GM12878 (cell line): ENCODE measurements at regions not wholly inside any gene's neighbourhood (a gene's known extent, or its start where the extent isn't known, plus 50 kb on each side); places are given as distances from the start of the nearest gene placed in this dataset.

ENCODE experiments used
- ATAC-seq: fragments of 200-7000 bp; cut with Tn5 transposase; 3 replicates; pipeline ENCODE4 v1.9.1; 2020; ENCODE audit warnings: mild to moderate bottlenecking, moderate library complexity
- BruUV-seq: library from RNA; stranded (reverse); fragments of 400-500 nt; replicated peaks from 2 replicates; lab custom pipeline; 2021; lab: Mats Ljungman, UMichigan
- CTCF ChIA-PET: fragments of 300-600 bp; sonication (Branson Sonifier 250); formaldehyde crosslinking; extraction: SDS; loops from one replicate; lab custom pipeline; 2021; ENCODE audit warnings: inconsistent platforms; lab: Yijun Ruan, JAX
- POLR2A ChIA-PET: fragments of 350-600 bp; formaldehyde crosslinking; extraction: SDS; loops from one replicate; lab custom pipeline; 2021; ENCODE audit warnings: inconsistent platforms; lab: Charles Lee
- RAD21 ChIA-PET: fragments of 300-600 bp; sonication (Branson Sonifier 250); formaldehyde crosslinking; loops from one replicate; lab custom pipeline; 2023; ENCODE audit warnings: antibody characterized with exemption; ENCODE audit not compliant: unreplicated experiment; lab: Charles Lee
- SMC1A ChIA-PET: fragments of 300-600 bp; sonication (Branson Sonifier 250); formaldehyde crosslinking; loops from one replicate; lab custom pipeline; 2023; ENCODE audit not compliant: unreplicated experiment, uncharacterized antibody; lab: Charles Lee
- DNase-seq: peaks from one replicate; pipeline ENCODE4 v3.0.0-alpha.2; 2011; ENCODE audit warnings: low read depth, low spot score
- FAIRE-seq: peaks from 3 replicates; lab custom pipeline; 2011; peaks lifted over from hg19 to GRCh38; lab: Jason Lieb, UNC
- H2AFZ ChIP-seq: 2 replicates; pipeline ENCODE4 v1.6.0; 2011; ENCODE audit warnings: low read depth, low read length, control low read depth; ENCODE audit not compliant: control insufficient read depth
- H3K27ac ChIP-seq: 2 replicates; pipeline ENCODE4 v1.5.1; 2011; ENCODE audit warnings: control low read depth; ENCODE audit not compliant: control insufficient read depth, insufficient read depth
- H3K27me3 ChIP-seq, 2 experiments: replicated peaks in 1 of 2; 2 replicates each; pipeline versions ENCODE4 v1.6.0 to v1.6.1; 2011; ENCODE audit warnings: low read length in 1 of 2; ENCODE audit not compliant: control insufficient read depth in 2 of 2, insufficient read depth in 2 of 2
- H3K36me3 ChIP-seq, 2 experiments: 2 replicates each; pipeline ENCODE4 v1.5.1; 2011; ENCODE audit warnings: low read length in 1 of 2; ENCODE audit not compliant: control insufficient read depth in 2 of 2, insufficient read depth in 2 of 2
- H3K4me1 ChIP-seq: 2 replicates; pipeline ENCODE4 v1.6.1; 2011; ENCODE audit warnings: mild to moderate bottlenecking, low read length, moderate library complexity, mixed read lengths; ENCODE audit not compliant: control insufficient read depth, insufficient read depth
- H3K4me2 ChIP-seq: 2 replicates; pipeline ENCODE4 v1.6.0; 2011; ENCODE audit warnings: control low read depth; ENCODE audit not compliant: control insufficient read depth, insufficient read depth
- H3K4me3 ChIP-seq: fragments of 200-600 bp; sonication (generic); 2 replicates; pipeline ENCODE4 v1.5.1; 2016
- H3K79me2 ChIP-seq: 2 replicates; pipeline ENCODE4 v1.6.0; 2011; ENCODE audit warnings: low read length; ENCODE audit not compliant: control insufficient read depth, insufficient read depth
- H3K9ac ChIP-seq: 2 replicates; pipeline ENCODE4 v1.8.0; 2011; ENCODE audit warnings: low read length, control low read depth, mixed read lengths; ENCODE audit not compliant: control insufficient read depth, insufficient read depth
- H3K9me3 ChIP-seq: replicated peaks from 3 replicates; pipeline ENCODE4 v1.5.1; 2011; ENCODE audit warnings: mild to moderate bottlenecking, low read length; ENCODE audit not compliant: control insufficient read depth, insufficient read depth
- H4K20me1 ChIP-seq: 2 replicates; pipeline ENCODE4 v1.6.0; 2011; ENCODE audit not compliant: control insufficient read depth, insufficient read depth
- DPF2 ChIP-seq: fragments of 450-650 bp; IDR thresholded peaks from 2 replicates; pipeline ENCODE4 v1.6.1; 2017; ENCODE audit warnings: mild to moderate bottlenecking
- ESRRA ChIP-seq: IDR thresholded peaks from 2 replicates; pipeline ENCODE4 v1.6.1; 2012; ENCODE audit warnings: mild to moderate bottlenecking, low read length, improper control_type of control experiment
- POLR2AphosphoS5 ChIP-seq: IDR thresholded peaks from 2 replicates; pipeline ENCODE4 v1.6.1; 2011; ENCODE audit warnings: mild to moderate bottlenecking, low read length, inconsistent platforms
- RAD21 ChIP-seq: IDR thresholded peaks from 2 replicates; pipeline ENCODE4 v1.6.1; 2011; ENCODE audit warnings: mild to moderate bottlenecking, low read depth, low read length, moderate library complexity; ENCODE audit not compliant: insufficient read depth
- RELA ChIP-seq: fragments of 450-650 bp; IDR thresholded peaks from 2 replicates; pipeline ENCODE4 v1.8.0; 2014; ENCODE audit warnings: borderline replicate concordance; ENCODE audit not compliant: partially characterized antibody
- SMARCA5 ChIP-seq: fragments of 450-650 bp; IDR thresholded peaks from 2 replicates; pipeline ENCODE4 v1.6.1; 2017; ENCODE audit warnings: mild to moderate bottlenecking
- SRF ChIP-seq, 2 experiments: IDR thresholded peaks; 2 replicates each; pipeline ENCODE4 v1.6.1; 2011; ENCODE audit warnings: low read depth in 2 of 2, low read length in 2 of 2, mild to moderate bottlenecking in 1 of 2, moderate library complexity in 1 of 2
- TCF3 ChIP-seq: IDR thresholded peaks from 2 replicates; pipeline ENCODE4 v1.6.1; 2012; ENCODE audit warnings: low read depth, mild to moderate bottlenecking, low read length, borderline replicate concordance; ENCODE audit not compliant: insufficient read depth
- WGBS: methylation state at CpG from one replicate; pipeline ENCODE4 v1.1.6; 2016; ENCODE audit warnings: low lambda C conversion rate; ENCODE audit not compliant: insufficient replicate concordance, insufficient coverage; ENCODE audit errors: missing lambda C conversion rate; 5-methylcytosine and 5-hydroxymethylcytosine counted together
- in situ Hi-C: fragments of 300-500 bp; cut with MboI; formaldehyde crosslinking; loops from 9 replicates; pipeline ENCODE4 v1.14.3; 2018; ENCODE audit warnings: mixed read lengths
- intact Hi-C: fragments of 100-400 bp; cut with micrococcal nuclease; formaldehyde crosslinking; loops from one replicate; pipeline ENCODE4 v1.14.2; 2022; ENCODE audit not compliant: unreplicated experiment
- TF ChIP-seq, protein P1 (sequence below): fragments of 150-350 bp; IDR thresholded peaks from 2 replicates; pipeline ENCODE4 v1.6.1; 2016; ENCODE audit warnings: low read depth, low read length
- TF ChIP-seq, protein P2 (sequence below): IDR thresholded peaks from 2 replicates; pipeline ENCODE4 v1.6.1; 2011; ENCODE audit warnings: borderline replicate concordance, low read depth, mild to moderate bottlenecking, moderate library complexity, low read length; ENCODE audit not compliant: insufficient read depth, poor library complexity, severe bottlenecking

DNA sequence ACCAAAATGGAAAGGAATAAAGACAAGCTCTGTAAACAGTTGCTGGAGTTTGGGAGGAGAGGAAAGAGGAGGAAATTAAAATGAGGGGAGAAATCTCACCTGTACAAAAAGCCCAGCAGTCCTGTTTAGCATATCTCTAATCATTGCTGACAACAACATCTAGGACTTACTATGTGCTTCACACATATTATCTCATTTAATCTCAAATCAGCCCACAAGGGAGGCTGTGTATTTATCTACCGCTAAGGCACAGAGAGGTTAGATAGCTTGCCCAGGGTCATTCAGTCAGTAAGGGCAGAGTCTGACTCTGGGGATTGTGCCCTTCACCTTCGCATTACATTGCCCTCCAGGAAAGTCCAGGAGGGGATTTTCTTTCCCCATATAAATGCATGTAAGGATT, 233.3 kb downstream of the DLEU7 start (continued):
- no peak for TF ChIP-seq SRF (IDR thresholded peaks at IDR 0.05; ENCODE audit: low read depth in 2 of 2, low read length in 2 of 2)
- TF ChIP-seq DPF2, result no peak
- no peak for TF ChIP-seq ESRRA

DNA sequence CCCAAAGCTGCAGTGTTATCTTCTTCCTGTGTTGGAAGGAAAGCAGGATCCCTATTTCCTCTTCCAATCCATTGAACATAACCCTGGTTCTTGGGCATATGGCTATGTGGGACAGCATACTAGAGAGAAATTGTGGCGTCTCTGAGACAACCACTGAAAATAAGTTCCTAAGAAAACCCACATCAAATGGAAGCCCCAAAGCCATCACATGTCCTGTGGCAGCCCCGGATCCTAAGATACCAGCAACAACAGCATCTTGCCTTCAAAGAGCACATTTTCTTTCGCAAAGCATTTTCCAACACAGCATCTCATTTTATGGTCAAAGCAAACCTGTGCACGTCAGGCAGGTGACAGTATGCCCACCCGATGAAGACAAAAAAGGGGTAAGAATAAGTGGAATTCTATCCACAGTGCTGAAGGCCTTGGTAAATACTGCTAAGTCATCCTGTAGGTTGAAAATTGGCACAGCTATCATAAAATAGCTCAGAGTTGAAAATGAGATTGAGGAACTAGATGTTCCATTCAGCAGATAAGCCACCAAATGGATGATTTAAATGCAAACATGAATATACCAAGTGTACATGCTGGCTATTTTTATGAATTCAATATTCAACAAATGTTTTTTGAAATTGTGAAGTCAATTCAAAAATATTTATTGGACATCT, 232.2 kb downstream of the DLEU7 start:
- no peak for ATAC-seq
- no peak for DNase-seq
- no peak for TF ChIP-seq ESRRA
- TF ChIP-seq POLR2AphosphoS5, result no peak
- no peak for TF ChIP-seq SMARCA5
- TF ChIP-seq RELA, result no peak
- TF ChIP-seq TCF3, result no peak
- TF ChIP-seq, protein P1, sequence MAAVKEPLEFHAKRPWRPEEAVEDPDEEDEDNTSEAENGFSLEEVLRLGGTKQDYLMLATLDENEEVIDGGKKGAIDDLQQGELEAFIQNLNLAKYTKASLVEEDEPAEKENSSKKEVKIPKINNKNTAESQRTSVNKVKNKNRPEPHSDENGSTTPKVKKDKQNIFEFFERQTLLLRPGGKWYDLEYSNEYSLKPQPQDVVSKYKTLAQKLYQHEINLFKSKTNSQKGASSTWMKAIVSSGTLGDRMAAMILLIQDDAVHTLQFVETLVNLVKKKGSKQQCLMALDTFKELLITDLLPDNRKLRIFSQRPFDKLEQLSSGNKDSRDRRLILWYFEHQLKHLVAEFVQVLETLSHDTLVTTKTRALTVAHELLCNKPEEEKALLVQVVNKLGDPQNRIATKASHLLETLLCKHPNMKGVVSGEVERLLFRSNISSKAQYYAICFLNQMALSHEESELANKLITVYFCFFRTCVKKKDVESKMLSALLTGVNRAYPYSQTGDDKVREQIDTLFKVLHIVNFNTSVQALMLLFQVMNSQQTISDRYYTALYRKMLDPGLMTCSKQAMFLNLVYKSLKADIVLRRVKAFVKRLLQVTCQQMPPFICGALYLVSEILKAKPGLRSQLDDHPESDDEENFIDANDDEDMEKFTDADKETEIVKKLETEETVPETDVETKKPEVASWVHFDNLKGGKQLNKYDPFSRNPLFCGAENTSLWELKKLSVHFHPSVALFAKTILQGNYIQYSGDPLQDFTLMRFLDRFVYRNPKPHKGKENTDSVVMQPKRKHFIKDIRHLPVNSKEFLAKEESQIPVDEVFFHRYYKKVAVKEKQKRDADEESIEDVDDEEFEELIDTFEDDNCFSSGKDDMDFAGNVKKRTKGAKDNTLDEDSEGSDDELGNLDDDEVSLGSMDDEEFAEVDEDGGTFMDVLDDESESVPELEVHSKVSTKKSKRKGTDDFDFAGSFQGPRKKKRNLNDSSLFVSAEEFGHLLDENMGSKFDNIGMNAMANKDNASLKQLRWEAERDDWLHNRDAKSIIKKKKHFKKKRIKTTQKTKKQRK, result no peak
- no peak for TF ChIP-seq RAD21
- TF ChIP-seq, protein P2, sequence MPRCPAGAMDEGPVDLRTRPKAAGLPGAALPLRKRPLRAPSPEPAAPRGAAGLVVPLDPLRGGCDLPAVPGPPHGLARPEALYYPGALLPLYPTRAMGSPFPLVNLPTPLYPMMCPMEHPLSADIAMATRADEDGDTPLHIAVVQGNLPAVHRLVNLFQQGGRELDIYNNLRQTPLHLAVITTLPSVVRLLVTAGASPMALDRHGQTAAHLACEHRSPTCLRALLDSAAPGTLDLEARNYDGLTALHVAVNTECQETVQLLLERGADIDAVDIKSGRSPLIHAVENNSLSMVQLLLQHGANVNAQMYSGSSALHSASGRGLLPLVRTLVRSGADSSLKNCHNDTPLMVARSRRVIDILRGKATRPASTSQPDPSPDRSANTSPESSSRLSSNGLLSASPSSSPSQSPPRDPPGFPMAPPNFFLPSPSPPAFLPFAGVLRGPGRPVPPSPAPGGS, result no peak
- FAIRE-seq, result no peak
- in situ Hi-C loops, result no loop called here
- ChIA-PET RAD21 (interaction anchor here (0.6 to 0.7 kb wide), 2 partner anchors 189 to 399 kb away, joined by 3 read pairs; no protein-coding TSS in a partner anchor), CTCF (interaction anchor here (0.6 kb wide), 1 partner anchor 371 kb away, joined by 3 read pairs; no protein-coding TSS in a partner anchor), POLR2A (no interaction called here), SMC1A (no interaction called here)
- H3K79me2 ChIP-seq, result no peaks in the 10 kb centered on the region
- H3K4me1 ChIP-seq, result no peaks in the 10 kb centered on the region
- H4K20me1 ChIP-seq, result no peaks in the 10 kb centered on the region
- H3K27ac ChIP-seq, result no peak overlapping the region
- no peak overlapping the region for H2AFZ ChIP-seq
- H3K4me3 ChIP-seq, result no peak overlapping the region
- no peak overlapping the region for H3K4me2 ChIP-seq
- H3K9me3 ChIP-seq, result no peaks in the 10 kb centered on the region
- H3K9ac ChIP-seq, result no peak overlapping the region
- BruUV-seq, result no TSS peak
- H3K27me3 ChIP-seq, result no peaks in the 10 kb centered on the region; a peak in 1 of 4 replicates
- intact Hi-C loops, result no loop called here
- WGBS, result 12% methylated on average over 5 of the region's 5 CpGs
- no peaks in the 10 kb centered on the region for H3K36me3 ChIP-seq
